ENCODE measurements at regions not wholly inside any gene's neighbourhood (a gene's known extent, or its start where the extent isn't known, plus 50 kb on each side); places are given as distances from the start of the nearest gene placed in this dataset.
"Not testable (repeated sequence)": the region's sequence is repeated elsewhere in the genome, so short reads cannot be mapped to it uniquely, and the experiment has no call there.

- H3K4me3 ChIP-seq (ENCODE audit: low read depth, low read length), result no peak overlapping the region
- no peak for DNase-seq (ENCODE audit: low read depth)
- TF ChIP-seq, protein P1, sequence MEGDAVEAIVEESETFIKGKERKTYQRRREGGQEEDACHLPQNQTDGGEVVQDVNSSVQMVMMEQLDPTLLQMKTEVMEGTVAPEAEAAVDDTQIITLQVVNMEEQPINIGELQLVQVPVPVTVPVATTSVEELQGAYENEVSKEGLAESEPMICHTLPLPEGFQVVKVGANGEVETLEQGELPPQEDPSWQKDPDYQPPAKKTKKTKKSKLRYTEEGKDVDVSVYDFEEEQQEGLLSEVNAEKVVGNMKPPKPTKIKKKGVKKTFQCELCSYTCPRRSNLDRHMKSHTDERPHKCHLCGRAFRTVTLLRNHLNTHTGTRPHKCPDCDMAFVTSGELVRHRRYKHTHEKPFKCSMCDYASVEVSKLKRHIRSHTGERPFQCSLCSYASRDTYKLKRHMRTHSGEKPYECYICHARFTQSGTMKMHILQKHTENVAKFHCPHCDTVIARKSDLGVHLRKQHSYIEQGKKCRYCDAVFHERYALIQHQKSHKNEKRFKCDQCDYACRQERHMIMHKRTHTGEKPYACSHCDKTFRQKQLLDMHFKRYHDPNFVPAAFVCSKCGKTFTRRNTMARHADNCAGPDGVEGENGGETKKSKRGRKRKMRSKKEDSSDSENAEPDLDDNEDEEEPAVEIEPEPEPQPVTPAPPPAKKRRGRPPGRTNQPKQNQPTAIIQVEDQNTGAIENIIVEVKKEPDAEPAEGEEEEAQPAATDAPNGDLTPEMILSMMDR (conservative IDR thresholded peaks at IDR 0.05; ENCODE audit: low read depth, low read length), result no peak
These were observed 440.1 kb downstream of the EPHA7 start for GRCh38 chr6:92979281-92979680.

DNA sequence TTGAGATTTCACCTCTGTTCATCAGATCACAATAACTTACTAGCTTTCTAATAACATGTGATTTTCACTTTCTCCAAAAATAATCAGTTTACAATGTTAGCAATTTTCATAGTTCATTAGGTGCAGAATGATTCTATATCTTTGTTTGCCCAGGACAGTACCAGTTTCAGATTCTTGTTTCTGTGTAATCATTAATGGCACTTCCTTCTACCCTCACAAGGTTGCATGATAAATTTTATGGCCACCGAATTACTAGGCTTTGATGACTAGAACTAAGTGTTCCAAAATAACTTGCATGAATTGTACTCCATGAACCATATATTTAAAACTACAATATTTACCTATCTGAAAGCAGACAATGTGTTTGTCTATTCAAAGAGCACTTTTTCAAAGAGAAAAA is 442.3 kb downstream of the EPHA7 start:
- H3K4me3 ChIP-seq (ENCODE audit: low read depth, low read length), result no peak overlapping the region
- DNase-seq (ENCODE audit: low read depth), result no peak
- TF ChIP-seq, protein P1 (conservative IDR thresholded peaks at IDR 0.05; ENCODE audit: low read depth, low read length), result no peak

DNA sequence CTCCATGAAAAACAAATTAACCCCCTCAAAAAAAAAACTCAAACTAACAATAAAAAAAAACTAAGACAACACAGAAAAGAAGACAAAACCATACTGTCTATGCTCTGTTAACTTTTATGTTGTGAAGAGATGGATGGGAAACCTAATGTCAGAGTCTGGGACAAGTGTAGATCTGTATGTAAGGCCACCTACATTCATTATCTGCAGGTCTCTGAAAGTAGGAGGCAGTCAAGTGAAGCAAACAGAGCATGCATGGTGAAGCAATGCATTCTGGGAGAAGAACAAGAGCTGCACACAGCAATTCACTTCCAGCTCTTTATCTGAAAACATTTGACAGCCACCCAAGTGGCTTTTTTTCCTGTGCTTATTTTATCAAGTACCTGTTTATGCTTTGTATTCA is 452.0 kb downstream of the EPHA7 start:
- TF ChIP-seq, protein P1 (conservative IDR thresholded peaks at IDR 0.05; ENCODE audit: low read depth, low read length), result no peak
- no peak for DNase-seq (ENCODE audit: low read depth)
- no peak overlapping the region for H3K4me3 ChIP-seq (ENCODE audit: low read depth, low read length)

DNA sequence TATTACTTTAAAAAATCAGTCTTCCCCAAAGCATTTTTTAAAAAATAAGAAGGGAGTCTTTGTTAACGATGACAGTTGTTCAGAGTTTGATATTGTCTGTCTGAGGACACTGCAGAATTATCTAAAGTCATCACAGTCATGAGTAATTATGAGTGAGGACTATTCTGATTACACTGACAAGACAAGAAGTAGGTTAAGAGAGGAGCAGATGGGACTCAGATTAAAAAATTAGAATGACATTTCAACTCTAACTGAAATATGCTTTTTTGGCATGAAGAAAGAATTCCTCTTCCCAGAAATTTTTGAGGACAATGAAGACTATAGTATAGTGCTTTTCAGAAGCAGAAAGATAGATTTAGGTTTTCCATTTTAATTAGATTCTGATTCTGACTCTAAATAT is 456.5 kb downstream of the EPHA7 start:
- TF ChIP-seq, protein P1 (conservative IDR thresholded peaks at IDR 0.05; ENCODE audit: low read depth, low read length), result no peak
- no peak for DNase-seq (ENCODE audit: low read depth)

DNA sequence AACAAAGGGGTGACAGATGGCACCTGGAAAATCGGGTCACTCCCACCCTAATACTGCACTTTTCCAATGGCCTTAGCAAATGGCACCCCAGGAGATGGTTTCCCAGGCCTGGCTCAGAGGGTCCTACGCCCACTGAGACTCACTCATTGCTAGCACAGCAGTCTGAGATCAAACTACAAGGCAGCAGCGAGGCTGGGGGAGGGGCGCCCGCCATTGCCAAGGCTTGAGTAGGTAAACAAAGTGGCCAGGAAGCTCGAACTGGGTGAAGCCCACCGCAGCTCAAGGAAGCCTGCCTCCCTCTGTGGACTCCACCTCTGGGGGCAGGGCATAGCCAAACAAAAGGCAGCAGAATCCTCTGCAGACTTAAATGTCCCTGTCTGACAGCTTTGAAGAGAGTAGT is 467.2 kb downstream of the EPHA7 start:
- H3K4me3 ChIP-seq (ENCODE audit: low read depth, low read length); DNase-seq (ENCODE audit: low read depth): not testable (repeated sequence)

More for the DNA sequence above, 456.5 kb downstream of the EPHA7 start:
- H3K4me3 ChIP-seq (ENCODE audit: low read depth, low read length), result peak overlapping the region; percentile 28

GRCh38 chr6:92945799-92946198 is 473.6 kb downstream of the EPHA7 start:
- peak; percentile 59 for DNase-seq (ENCODE audit: low read depth)
- TF ChIP-seq, protein P1 (conservative IDR thresholded peaks at IDR 0.05; ENCODE audit: low read depth, low read length), result no peak
- no peak overlapping the region for H3K4me3 ChIP-seq (ENCODE audit: low read depth, low read length)

GRCh38 chr6:92944132-92944531 is 475.2 kb downstream of the EPHA7 start:
- no peak for DNase-seq (ENCODE audit: low read depth)
- TF ChIP-seq, protein P1 (conservative IDR thresholded peaks at IDR 0.05; ENCODE audit: low read depth, low read length), result no peak
- H3K4me3 ChIP-seq (ENCODE audit: low read depth, low read length), result no peak overlapping the region

DNA sequence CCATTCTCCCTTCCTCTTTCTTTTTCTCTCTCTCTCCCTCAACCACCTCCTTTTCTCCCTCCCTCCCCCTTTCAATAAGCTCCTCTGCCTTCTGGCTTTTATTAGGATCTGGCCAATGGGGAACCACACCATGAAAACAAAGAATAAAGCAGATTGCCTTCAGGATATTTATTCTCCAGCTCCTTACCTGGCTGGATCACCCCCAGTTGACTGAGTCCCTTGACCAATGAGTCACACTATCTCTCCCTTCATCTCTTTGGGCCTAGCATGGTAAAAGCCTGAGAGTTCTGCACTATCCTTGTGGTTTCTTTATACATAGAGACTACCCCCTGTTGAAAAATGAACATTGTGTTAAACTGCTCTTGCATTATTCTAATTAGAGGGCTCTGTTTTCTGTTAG is 476.8 kb downstream of the EPHA7 start:
- DNase-seq (ENCODE audit: low read depth), result no peak
- no peak overlapping the region for H3K4me3 ChIP-seq (ENCODE audit: low read depth, low read length)
- TF ChIP-seq, protein P1 (conservative IDR thresholded peaks at IDR 0.05; ENCODE audit: low read depth, low read length), result no peak

Data from epithelial cell of proximal tubule (primary cell).